HL-60 (cell line): ENCODE measurements at regions not wholly inside any gene's neighbourhood (a gene's known extent, or its start where the extent isn't known, plus 50 kb on each side); places are given as distances from the start of the nearest gene placed in this dataset.

Experiments
- DNase-seq, 2 experiments: peaks; one replicate each; pipeline ENCODE4 v3.0.0-alpha.2; 2010 to 2020; ENCODE audit warnings: low read depth in 1 of 2, low spot score in 1 of 2
- H3K27ac ChIP-seq: fragments of 250-450 bp; sonication (Bioruptor Pico); replicated peaks from 2 replicates; pipeline ENCODE4 v1.5.1; 2020; ENCODE audit warnings: mild to moderate bottlenecking, moderate library complexity
- H3K27me3 ChIP-seq: fragments of 250-450 bp; sonication (Bioruptor Pico); 2 replicates; pipeline ENCODE4 v1.5.1; 2021; ENCODE audit warnings: mild to moderate bottlenecking, moderate library complexity; ENCODE audit not compliant: insufficient read depth, poor library complexity, severe bottlenecking
- H3K4me3 ChIP-seq: replicated peaks from 2 replicates; pipeline ENCODE4 v1.5.1; 2011; ENCODE audit warnings: mild to moderate bottlenecking, control low read depth, low read length; ENCODE audit not compliant: insufficient read depth
- GABPA ChIP-seq: IDR thresholded peaks from 2 replicates; pipeline ENCODE4 v1.6.1; 2012; ENCODE audit warnings: low read depth
- POLR2AphosphoS5 ChIP-seq: IDR thresholded peaks from 2 replicates; pipeline ENCODE4 v1.6.1; 2012; ENCODE audit warnings: low read depth
- SPI1 ChIP-seq: IDR thresholded peaks from 2 replicates; pipeline ENCODE4 v1.6.1; 2012; ENCODE audit warnings: low read depth, mild to moderate bottlenecking, borderline replicate concordance
- TF ChIP-seq, protein P1 (sequence below): IDR thresholded peaks from one replicate; pipeline ENCODE4 v1.5.1; 2011; ENCODE audit warnings: low read length, control low read depth, inconsistent platforms; ENCODE audit not compliant: insufficient read depth
- TF ChIP-seq, protein P2 (sequence below): IDR thresholded peaks from 2 replicates; pipeline ENCODE4 v1.6.1; 2012; ENCODE audit warnings: low read depth; ENCODE audit not compliant: insufficient replicate concordance

DNA sequence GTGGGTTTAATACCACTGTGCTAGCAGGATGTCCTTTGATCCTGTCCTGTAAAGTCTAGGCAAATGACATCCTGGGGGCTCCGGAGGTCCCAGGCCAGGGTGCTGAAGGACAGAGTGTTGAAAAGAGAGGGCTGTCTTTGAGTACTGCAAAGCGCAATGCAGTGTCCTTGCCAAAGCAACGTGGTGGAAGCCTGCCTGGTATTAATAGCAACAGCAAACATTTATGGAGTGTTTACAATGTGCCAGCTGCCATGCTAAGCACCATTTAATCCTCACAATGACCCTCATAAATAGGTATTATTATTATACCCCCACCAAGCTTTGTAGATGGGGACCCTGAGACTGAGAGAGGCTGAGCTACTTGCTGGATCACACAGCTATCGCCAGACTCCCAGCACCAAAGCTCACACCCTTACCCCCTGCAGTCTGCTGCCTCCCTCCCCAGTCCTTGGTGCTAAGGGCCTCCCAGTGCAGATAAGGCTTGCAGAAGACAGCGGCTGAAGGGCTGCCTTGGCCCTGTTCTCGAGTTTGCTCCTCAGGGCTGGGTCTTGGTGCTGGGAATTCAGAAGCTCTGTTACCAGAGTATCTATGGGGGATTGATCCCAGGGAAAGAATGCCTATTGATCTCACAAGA lies 427.7 kb downstream of the FUT8 start:
- Histone ChIP-seq H3K27me3 (no peaks in the 10 kb centered on the region), H3K27ac (no peak overlapping the region), H3K4me3 (no peak overlapping the region)
- DNase-seq, result no peak
- no peak for TF ChIP-seq GABPA
- TF ChIP-seq, protein P1, sequence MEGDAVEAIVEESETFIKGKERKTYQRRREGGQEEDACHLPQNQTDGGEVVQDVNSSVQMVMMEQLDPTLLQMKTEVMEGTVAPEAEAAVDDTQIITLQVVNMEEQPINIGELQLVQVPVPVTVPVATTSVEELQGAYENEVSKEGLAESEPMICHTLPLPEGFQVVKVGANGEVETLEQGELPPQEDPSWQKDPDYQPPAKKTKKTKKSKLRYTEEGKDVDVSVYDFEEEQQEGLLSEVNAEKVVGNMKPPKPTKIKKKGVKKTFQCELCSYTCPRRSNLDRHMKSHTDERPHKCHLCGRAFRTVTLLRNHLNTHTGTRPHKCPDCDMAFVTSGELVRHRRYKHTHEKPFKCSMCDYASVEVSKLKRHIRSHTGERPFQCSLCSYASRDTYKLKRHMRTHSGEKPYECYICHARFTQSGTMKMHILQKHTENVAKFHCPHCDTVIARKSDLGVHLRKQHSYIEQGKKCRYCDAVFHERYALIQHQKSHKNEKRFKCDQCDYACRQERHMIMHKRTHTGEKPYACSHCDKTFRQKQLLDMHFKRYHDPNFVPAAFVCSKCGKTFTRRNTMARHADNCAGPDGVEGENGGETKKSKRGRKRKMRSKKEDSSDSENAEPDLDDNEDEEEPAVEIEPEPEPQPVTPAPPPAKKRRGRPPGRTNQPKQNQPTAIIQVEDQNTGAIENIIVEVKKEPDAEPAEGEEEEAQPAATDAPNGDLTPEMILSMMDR, result no peak
- TF ChIP-seq SPI1, result no peak
- TF ChIP-seq, protein P2, sequence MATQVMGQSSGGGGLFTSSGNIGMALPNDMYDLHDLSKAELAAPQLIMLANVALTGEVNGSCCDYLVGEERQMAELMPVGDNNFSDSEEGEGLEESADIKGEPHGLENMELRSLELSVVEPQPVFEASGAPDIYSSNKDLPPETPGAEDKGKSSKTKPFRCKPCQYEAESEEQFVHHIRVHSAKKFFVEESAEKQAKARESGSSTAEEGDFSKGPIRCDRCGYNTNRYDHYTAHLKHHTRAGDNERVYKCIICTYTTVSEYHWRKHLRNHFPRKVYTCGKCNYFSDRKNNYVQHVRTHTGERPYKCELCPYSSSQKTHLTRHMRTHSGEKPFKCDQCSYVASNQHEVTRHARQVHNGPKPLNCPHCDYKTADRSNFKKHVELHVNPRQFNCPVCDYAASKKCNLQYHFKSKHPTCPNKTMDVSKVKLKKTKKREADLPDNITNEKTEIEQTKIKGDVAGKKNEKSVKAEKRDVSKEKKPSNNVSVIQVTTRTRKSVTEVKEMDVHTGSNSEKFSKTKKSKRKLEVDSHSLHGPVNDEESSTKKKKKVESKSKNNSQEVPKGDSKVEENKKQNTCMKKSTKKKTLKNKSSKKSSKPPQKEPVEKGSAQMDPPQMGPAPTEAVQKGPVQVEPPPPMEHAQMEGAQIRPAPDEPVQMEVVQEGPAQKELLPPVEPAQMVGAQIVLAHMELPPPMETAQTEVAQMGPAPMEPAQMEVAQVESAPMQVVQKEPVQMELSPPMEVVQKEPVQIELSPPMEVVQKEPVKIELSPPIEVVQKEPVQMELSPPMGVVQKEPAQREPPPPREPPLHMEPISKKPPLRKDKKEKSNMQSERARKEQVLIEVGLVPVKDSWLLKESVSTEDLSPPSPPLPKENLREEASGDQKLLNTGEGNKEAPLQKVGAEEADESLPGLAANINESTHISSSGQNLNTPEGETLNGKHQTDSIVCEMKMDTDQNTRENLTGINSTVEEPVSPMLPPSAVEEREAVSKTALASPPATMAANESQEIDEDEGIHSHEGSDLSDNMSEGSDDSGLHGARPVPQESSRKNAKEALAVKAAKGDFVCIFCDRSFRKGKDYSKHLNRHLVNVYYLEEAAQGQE, result no peak
- no peak for TF ChIP-seq POLR2AphosphoS5

DNA sequence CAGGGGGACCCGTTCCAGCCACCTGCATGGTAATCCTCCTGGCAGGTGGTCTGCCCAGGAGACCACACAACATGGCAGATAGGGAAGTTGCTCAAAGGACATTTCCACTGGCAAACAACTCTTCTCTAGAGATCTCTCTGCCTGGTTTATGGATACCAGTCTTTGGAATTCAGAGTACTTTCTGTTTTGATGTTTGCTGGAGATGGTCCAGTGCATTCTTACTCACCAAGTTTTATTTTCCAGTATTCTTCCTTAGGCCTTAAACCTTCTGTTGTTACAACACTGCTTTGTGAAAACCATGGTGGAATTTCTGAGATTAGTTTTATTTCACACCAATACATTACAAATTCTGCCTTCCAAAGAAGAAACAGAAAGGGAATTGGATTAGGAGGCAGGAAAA lies 428.3 kb downstream of the FUT8 start:
- TF ChIP-seq GABPA, result no peak
- TF ChIP-seq, protein P2, result no peak
- no peak for TF ChIP-seq SPI1
- TF ChIP-seq POLR2AphosphoS5, result no peak
- TF ChIP-seq, protein P1, result no peak

GRCh38 chr14:65846196-65846868 lies 433.8 kb downstream of the FUT8 start:
- H3K4me3 ChIP-seq, result no peak overlapping the region
- H3K27ac ChIP-seq, result no peak overlapping the region
- no peak for DNase-seq
- TF ChIP-seq SPI1 (no peak), POLR2AphosphoS5 (no peak), GABPA (no peak)
- TF ChIP-seq, protein P1, result no peak
- TF ChIP-seq, protein P2, result no peak
- H3K27me3 ChIP-seq, result no peaks in the 10 kb centered on the region

More for the DNA sequence above, 428.3 kb downstream of the FUT8 start:
- DNase-seq, result no peak
- Histone ChIP-seq H3K27me3 (no peaks in the 10 kb centered on the region), H3K4me3 (no peak overlapping the region), H3K27ac (no peak overlapping the region)
